MCF 10A (cell line): ENCODE measurements at regions not wholly inside any gene's neighbourhood (a gene's known extent, or its start where the extent isn't known, plus 50 kb on each side); places are given as distances from the start of the nearest gene placed in this dataset.

Experiments
- BruUV-seq: library from RNA; stranded (reverse); fragments of 400-500 nt; replicated peaks from 2 replicates; lab custom pipeline; 2021; lab: Mats Ljungman, UMichigan
- CTCF ChIA-PET: fragments of 300-600 bp; sonication (Branson Sonifier 250); formaldehyde crosslinking; extraction: SDS; loops from one replicate; lab custom pipeline; 2021; ENCODE audit warnings: antibody characterized with exemption, inconsistent platforms; lab: Yijun Ruan, JAX
- POLR2A ChIA-PET: fragments of 300-600, 350-650 bp; sonication (Branson Sonifier 250); formaldehyde crosslinking; extraction: SDS; loops from one replicate; lab custom pipeline; 2020; ENCODE audit warnings: antibody characterized with exemption, inconsistent platforms; lab: Yijun Ruan, JAX
- DNase-seq: peaks from one replicate; pipeline ENCODE4 v3.0.0-alpha.2; 2018; ENCODE audit not compliant: unreplicated experiment
- H3K27ac Mint-ChIP-seq: one replicate; pipeline ENCODE4 v1.8.0; 2022; ENCODE audit warnings: mild to moderate bottlenecking, low read depth, mixed read lengths; ENCODE audit not compliant: unreplicated experiment
- H3K27me3 Mint-ChIP-seq: one replicate; pipeline ENCODE4 v1.8.0; 2022; ENCODE audit warnings: mixed read lengths; ENCODE audit not compliant: insufficient read depth, unreplicated experiment
- H3K36me3 Mint-ChIP-seq: one replicate; pipeline ENCODE4 v1.8.0; 2022; ENCODE audit warnings: mild to moderate bottlenecking, moderate library complexity, mixed read lengths; ENCODE audit not compliant: insufficient read depth, unreplicated experiment
- H3K4me1 Mint-ChIP-seq: one replicate; pipeline ENCODE4 v1.8.0; 2022; ENCODE audit warnings: mixed read lengths; ENCODE audit not compliant: insufficient read depth, unreplicated experiment
- H3K4me3 Mint-ChIP-seq: one replicate; pipeline ENCODE4 v1.8.0; 2022; ENCODE audit warnings: mild to moderate bottlenecking, moderate library complexity, mixed read lengths; ENCODE audit not compliant: unreplicated experiment
- H3K9me3 Mint-ChIP-seq: one replicate; pipeline ENCODE4 v1.8.0; 2022; ENCODE audit warnings: mixed read lengths; ENCODE audit not compliant: unreplicated experiment
- CTCF ChIP-seq: fragments of 200-600 bp; IDR thresholded peaks from one replicate; pipeline ENCODE4 v1.8.0; 2022; ENCODE audit warnings: antibody characterized with exemption, mild to moderate bottlenecking; ENCODE audit not compliant: unreplicated experiment
- intact Hi-C: fragments of 100-400 bp; cut with micrococcal nuclease; formaldehyde crosslinking; loops from 2 replicates; pipeline ENCODE4 v1.14.1; 2022

GRCh38 chr6:40718401-40718800, 131.2 kb upstream of the LRFN2 start:
- no peaks in the 10 kb centered on the region for H3K27me3 Mint-ChIP-seq
- no peak overlapping the region for H3K4me3 Mint-ChIP-seq
- BruUV-seq, result no TSS peak
- no peak for TF ChIP-seq CTCF
- no peaks in the 10 kb centered on the region for H3K4me1 Mint-ChIP-seq
- intact Hi-C loops, result no loop called here
- ChIA-PET POLR2A (no interaction called here), CTCF (no interaction called here)
- no peaks in the 10 kb centered on the region for H3K36me3 Mint-ChIP-seq
- H3K27ac Mint-ChIP-seq, result no peak overlapping the region
- H3K9me3 Mint-ChIP-seq, result peaks cover 14% of the 10 kb centered on the region
- DNase-seq, result no peak

GRCh38 chr6:40717411-40718057, 130.4 kb upstream of the LRFN2 start:
- BruUV-seq, result no TSS peak
- no peak for TF ChIP-seq CTCF
- ChIA-PET POLR2A (no interaction called here), CTCF (no interaction called here)
- no peak overlapping the region for H3K4me3 Mint-ChIP-seq
- DNase-seq, result no peak
- no peak overlapping the region for H3K27ac Mint-ChIP-seq
- intact Hi-C loops, result no loop called here
- peaks cover 6% of the 10 kb centered on the region for H3K9me3 Mint-ChIP-seq
- no peaks in the 10 kb centered on the region for H3K36me3 Mint-ChIP-seq
- H3K27me3 Mint-ChIP-seq, result no peaks in the 10 kb centered on the region
- no peaks in the 10 kb centered on the region for H3K4me1 Mint-ChIP-seq

- H3K27ac Mint-ChIP-seq, result no peak overlapping the region
- TF ChIP-seq CTCF, result no peak
- ChIA-PET CTCF (no interaction called here), POLR2A (no interaction called here)
- H3K4me1 Mint-ChIP-seq, result no peaks in the 10 kb centered on the region
- no peaks in the 10 kb centered on the region for H3K27me3 Mint-ChIP-seq
- intact Hi-C loops, result no loop called here
- no peaks in the 10 kb centered on the region for H3K36me3 Mint-ChIP-seq
- DNase-seq, result no peak
- no peak overlapping the region for H3K4me3 Mint-ChIP-seq
- no TSS peak for BruUV-seq
- peaks cover 6% of the 10 kb centered on the region for H3K9me3 Mint-ChIP-seq
Measured at GRCh38 chr6:40715570-40716403, 128.6 kb upstream of the LRFN2 start.
